NCI-H345 (cell line): ENCODE measurements at regions not wholly inside any gene's neighbourhood (a gene's known extent, or its start where the extent isn't known, plus 50 kb on each side); places are given as distances from the start of the nearest gene placed in this dataset.
"Not testable (repeated sequence)": the region's sequence is repeated elsewhere in the genome, so short reads cannot be mapped to it uniquely, and the experiment has no call there.

ENCODE experiments used
- DNase-seq: peaks from one replicate; lab custom pipeline; 2025; lab: John Stamatoyannopoulos, UW

DNA sequence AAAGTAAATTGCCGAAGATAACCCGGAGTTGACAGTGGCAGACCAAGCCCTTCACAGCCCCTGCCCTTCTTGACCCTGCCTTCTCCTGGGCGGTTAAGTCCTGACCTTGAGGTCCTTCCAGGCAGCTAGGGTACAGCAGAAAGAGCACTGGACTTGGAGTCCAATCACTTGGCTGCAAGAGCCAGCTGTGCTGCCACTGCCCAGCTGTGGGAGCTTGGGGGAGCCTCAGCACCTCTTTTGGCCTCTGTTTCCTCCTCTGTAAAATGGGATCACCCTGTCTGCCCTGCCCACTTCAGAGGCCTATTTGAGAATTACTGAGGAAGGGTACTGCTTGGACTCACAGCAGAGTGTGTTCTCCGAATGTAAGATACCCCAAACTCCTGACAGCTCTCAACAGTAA lies 66.2 kb upstream of the SMAD6 start:
- DNase-seq: no peak

DNA sequence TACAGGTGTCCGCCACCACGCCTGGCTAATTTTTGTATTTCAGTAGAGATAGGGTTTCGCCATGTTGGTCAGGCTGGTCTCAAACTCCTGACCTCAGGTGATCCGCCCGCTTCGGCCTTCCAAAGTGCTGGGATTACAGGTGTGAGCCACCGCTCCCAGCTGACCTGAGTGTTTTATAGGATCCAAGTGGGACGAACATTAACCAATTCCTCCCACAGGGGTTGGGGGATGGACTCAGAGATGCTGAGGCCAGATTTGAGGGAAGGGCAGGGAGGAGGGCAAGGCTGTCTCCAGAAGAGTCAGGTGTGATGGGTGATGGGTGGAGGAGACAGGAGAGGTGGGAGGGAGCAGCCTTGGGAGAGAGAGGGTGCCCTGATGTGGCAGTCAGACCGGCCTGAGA lies 65.0 kb upstream of the SMAD6 start:
- not testable (repeated sequence) for DNase-seq

DNA sequence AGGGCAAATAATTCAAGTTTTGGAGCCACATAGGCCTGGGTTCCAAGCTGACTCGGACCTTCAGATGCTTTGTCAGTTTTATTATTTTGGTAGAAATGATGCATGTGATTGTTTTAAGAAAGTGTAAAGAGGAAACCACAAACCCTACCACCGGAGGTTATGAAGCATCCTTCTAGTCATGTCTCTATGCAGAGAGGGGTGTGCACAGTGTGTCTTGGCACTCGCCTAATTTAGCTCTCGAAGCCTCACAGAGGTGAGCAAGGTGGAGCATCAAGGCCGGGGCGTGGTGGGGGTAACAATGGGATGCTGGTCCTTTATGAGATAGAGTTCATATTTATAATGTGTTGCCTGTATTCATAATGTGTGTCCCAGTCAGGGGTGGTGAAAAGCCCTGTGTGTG lies 63.7 kb upstream of the SMAD6 start:
- no peak for DNase-seq

DNA sequence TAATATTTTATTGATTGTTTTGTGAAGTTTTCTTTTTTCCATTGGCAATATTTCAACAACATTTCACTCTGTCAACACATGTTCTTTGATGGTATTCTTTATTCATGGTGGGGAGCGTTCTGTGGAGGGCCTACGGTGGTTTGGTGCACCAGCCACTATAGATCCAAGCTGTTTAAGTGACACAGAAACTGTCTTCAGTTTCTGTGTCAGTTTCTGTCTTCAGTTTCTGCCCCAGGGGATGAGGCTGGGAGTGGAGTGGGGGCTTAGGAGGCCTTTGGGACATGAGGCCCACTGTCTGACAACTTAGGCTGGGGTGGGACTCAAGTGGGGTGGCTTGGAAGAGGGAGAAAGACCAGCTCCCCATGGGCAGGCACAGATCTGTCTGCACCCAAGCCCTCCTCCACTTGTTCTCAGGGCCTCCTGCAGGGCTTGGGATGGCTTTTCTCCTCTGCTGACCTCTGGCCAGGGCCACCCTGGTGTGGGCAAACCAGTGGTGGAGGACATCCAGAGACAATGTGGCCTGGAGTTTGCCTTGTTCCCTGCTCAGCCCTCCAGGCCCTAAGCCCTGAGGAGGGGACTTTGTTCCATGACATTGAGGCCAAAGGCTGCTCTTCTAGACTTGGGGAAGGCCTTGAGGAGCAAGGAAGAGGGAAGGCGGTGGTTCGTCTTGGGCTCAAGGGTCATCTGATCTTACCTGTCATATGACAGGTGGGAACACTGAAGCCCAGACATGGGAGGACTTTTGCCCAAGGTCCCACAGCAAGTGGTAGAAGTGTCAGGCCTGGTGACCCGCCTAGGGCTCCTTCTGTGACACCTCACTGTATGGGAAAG lies 60.3 kb upstream of the SMAD6 start:
- DNase-seq: no peak

DNA sequence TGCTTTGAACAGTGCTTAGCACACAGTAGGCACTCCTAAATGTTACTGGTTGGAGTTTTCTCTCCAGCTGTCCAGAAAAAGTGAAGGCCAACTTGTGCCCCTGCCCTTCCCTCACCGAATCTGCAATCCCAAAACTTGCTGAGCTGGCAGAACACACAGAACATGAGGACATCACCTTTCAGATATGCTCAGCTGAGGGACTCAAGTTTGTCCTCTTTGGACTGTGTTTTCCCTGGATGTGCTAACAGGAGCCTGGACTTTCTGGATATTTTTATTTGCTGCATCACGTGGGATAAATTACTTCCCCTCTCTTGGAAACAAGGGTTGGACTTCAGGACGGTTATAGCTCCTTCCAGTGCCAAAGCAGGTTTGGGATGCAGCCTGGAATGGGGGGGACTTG lies 59.5 kb upstream of the SMAD6 start:
- DNase-seq: no peak

DNA sequence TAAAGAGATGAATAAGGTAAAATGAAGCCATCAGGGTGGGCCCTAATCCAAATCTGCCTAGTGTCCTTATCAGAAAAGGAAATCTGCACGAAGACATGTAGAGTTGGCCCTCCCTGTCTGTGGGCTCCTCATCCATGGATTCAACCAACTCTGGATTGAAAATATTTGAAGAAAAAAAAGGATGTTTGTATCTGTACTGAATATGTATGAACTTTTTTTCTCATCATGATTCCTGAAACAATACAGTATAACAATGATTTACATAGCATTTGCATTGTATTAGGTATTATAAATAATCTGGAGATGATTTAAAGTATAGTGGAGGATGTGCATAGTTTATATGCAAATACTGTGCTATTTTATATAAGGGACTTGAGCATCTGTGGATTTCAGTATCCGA lies 59.0 kb upstream of the SMAD6 start:
- DNase-seq: no peak

DNA sequence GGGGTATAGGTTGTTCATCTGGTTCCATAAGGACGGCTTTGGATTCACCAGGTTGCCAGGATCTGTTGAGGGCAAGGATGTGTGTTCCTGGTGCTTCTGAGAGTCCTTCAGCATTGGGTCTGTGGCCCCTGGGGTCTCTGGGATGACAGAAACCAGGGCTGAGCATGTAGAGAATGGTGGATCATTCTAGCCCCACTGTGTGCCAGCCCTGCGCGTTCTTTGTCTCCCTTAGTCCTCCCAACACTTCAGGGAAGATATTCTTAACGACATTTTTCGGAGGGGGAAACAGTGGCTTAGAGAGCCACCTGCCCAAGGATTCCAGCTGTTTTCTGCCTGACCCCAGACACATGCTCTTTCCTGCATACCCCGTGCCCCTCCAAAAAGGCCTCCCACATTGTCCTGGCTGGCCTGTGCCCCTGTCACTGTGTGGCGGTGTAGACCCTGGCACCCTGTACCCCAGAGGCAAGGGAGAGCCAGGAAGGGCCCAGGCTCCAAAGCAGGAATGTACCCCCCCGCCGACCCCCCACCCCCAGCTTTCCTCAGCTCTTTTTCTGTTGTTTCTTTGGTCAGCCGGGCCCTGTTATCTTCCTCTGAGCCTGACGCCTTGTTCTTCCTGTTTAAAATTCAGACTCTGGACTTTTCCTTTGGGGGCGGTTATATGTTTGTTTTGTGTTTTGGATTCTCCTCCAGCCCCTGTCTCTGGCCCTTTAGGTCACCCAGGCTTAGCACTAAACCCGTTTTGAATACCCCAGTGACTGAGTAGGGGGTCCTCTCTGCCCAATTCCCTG lies 57.8 kb upstream of the SMAD6 start:
- DNase-seq: no peak

DNA sequence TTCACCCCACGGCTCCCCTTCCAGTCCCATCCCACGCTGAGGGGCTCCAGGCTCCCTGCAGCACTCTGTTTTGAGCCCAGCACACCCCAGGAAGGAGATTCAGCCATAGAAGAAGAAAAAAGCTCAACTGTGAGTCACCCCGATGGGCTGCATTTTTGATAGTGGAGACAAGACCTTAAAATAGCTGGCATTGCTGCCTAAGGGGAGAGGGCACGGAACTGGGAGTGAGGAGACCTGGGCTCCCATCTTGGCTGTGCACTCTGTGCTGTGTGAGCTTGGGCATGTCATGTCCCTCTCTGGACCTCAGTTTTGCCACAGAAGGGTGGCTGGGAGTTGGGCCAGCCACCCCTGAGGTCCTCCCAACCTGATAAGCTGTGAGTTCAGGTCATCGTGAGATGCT lies 57.2 kb upstream of the SMAD6 start:
- DNase-seq: no peak

DNA sequence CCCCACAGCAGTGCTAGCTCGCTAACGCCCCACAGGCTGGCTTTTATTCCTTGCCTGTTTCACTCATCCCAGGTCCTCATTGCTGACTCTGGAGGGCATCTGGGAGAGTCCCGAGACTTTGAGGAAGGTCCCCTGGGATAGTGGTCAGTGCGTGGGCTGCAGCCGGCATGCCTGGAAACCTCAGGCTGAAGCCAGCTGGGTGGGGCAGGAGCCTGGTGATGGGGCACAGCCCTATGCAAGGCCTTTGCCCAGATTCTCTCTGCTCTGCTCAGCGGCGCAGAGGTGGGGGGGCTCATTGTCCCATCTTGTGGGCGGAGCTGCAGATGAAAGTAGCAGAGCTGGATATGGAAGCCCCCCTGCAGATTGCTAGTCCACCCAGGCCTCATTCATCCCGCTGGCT lies 55.7 kb upstream of the SMAD6 start:
- DNase-seq: no peak

DNA sequence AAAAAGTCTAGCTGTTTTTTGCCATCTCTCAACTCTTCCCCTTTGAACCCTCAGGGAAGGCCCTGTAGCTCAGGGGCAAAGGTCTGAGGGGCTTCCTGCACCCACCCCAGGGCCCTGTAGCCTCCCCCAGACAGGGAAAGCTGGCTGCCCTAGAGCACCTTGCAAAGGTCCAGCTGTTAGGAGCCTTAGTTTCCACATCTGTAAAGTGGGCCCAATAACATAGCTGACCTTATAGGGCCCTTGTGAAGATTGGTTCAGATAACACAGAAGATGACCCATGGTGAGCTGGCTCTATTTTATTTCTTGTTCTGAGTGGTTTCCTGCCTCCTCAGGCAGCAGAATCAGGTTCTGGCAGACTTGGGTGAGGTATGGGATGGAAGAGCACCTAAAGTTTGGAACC lies 55.2 kb upstream of the SMAD6 start:
- no peak for DNase-seq

DNA sequence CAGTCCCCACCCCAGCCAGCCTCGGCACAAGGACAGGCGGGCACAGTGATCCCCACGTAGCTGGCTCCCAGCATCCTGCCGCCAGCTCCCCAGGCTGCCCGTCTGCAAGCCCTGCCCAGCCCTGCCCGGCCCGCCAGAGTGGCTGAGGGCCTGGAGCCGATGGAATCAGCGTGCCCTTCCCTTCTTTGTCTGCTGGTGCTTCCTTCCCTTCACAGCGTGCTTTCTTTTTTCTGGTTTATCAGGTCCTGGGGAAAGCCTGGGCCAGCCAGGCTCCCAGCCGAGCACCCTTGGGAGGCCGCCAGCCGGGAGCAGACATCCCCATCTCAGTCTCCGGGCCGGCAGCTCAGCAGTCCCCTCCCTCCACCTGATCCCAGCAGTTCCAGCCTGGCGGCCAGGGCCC lies 54.7 kb upstream of the SMAD6 start:
- no peak for DNase-seq

DNA sequence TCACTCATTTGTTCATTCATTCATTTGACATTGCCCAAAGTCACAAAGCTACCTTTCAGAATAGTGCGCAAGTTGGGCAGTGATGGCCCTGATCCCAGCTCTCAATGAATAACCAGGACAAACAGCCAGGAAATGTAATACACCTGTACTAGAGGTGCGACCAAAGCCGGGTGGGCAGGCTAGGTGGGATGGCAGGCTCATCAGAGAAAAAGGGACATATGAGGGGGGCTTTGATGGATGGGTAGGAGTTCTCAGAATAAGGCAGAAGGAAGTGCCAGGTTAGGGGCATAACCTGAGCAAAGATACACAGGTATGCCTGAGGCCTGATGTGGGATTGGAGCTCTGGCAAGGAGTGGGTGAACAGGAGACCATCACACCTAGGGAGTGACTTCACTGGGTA lies 53.4 kb upstream of the SMAD6 start:
- DNase-seq: no peak

DNA sequence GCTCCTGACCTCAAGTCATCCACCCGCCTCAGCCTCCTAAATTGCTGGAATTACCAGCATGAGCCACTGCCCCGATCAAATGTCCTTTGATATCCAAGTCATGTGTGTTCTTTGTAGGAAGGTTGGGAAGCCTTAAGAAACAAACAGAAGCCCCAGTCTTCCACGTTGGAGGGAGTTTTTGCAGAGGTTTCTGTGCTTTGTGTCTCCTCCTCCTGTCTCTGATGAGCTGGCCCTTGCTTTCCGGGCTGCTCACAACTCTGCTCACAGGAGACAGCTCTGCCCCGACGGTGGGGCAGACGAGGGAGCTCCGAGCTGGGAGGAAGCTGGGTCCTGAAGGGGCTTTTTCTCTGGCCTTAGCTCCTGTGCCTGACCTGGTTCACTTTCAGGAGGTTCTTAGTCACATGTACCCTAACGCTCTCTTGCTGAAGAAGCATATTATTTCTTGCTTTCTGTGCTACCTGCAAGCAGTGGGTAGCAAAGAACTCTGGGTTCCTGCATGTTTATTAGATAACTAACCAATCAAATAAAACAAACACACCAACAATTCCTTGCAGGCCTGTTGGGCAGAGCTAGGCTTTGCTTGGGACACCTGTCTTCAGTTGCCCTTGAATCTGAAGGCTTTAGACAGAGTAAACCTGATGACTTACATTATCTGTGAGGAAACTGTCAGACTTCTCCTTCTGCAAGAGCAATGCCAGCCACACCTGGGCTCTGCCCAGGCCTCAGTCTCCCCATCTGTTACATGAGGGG lies 52.6 kb upstream of the SMAD6 start:
- no peak for DNase-seq

DNA sequence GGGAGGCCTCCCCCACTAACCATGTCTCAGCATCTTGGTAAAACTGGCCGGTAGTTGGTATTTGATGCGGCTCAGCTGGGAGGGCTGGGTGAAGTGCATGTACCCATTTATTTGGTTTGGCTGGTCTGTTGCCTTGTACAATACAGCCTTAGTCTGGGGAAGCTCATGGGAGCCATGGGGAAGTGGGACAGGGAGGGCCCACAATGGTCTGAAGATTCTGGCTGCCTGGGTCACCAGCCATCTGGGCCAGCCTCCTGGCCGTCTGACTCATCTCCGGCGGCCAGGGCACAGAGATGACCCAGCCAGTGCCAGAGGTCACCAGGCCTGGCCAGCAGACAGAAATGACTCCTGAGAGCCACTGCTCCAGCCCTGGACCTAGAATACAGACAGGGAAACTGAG lies 51.6 kb upstream of the SMAD6 start:
- DNase-seq: no peak

DNA sequence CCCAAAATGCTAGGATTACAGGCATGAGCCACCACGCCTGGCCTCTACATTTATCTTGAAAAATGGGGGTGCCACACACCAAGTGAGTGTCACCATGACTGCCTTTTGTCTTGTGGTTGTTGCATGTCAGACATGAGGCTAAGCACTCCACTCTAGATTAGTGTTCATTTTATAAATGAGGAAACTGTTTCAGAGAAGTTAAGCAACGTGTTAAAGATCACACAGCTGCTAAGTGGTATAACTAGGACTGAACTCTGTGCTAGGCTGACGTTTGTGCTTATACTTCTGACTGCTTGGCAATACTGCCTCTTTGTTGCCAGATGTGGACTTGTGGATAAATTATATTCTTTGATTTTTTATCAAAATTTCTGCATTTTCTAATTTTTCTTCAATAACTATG lies 50.8 kb upstream of the SMAD6 start:
- no peak for DNase-seq

DNA sequence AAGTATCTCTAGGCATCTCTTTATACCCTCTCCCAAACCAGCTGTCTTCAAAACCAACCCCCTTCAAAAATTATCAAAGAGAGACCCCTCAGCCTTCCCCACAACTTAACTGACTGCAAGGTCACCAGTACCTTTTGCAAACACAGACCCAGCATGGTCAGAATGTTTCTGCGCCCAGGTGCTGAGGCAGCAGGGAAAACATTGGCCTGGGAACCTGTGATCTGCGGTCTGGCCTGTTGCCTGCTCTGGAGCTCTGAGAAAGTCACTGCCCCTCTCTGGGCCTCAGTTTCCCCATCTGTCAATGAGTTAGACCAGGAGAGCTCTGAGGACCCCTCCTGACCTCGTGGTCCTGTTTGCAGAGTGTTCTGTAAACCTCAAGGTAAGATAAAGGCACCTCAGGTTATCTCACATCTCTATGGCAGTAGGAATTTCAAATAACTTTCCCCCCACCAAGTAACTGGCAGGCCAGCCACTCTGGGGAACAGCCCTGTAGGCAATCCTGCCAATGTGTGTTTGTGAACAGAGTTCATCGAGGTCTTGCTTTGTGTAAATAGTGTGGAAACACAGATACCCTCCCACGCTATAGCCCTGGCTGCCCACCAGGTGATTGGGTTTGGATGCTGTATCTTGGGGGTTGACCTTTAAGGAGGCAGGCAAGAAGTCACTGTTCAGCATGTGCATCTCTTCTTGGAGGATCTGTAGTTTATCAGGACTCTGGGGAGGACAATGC lies 50.0 kb upstream of the SMAD6 start:
- DNase-seq: no peak
